Liver (tissue), 7 donors: ENCODE measurements at regions not wholly inside any gene's neighbourhood (a gene's known extent, or its start where the extent isn't known, plus 50 kb on each side); places are given as distances from the start of the nearest gene placed in this dataset.

Source experiments
- DNase-seq: peaks from one replicate; pipeline ENCODE4 v3.0.0-alpha.2; 2017; ENCODE audit warnings: low spot score
- H3K27ac ChIP-seq, 2 donors: one replicate each; pipeline ENCODE4 v1.7.0; 2013; ENCODE audit warnings: inconsistent platforms in 2 of 2, low read length in 2 of 2, control low read depth in 1 of 2, low read depth in 1 of 2, mild to moderate bottlenecking in 1 of 2
- H3K27me3 ChIP-seq, 4 donors: one replicate each; pipeline versions ENCODE4 v1.6.1 to v1.7.0; 2013; ENCODE audit warnings: low read length in 3 of 4, inconsistent platforms in 1 of 4, mild to moderate bottlenecking in 1 of 4, moderate library complexity in 1 of 4; ENCODE audit not compliant: control insufficient read depth in 4 of 4, insufficient read depth in 4 of 4
- H3K36me3 ChIP-seq, 4 donors: one replicate each; pipeline versions ENCODE4 v1.6.1 to v1.7.0; 2013; ENCODE audit warnings: low read length in 3 of 4, mild to moderate bottlenecking in 3 of 4, low read depth in 1 of 4, moderate library complexity in 1 of 4; ENCODE audit not compliant: control insufficient read depth in 4 of 4, insufficient read depth in 3 of 4
- H3K4me1 ChIP-seq, 4 donors: one replicate each; pipeline versions ENCODE4 v1.6.1 to v1.7.0; 2013; ENCODE audit warnings: low read length in 3 of 4, mild to moderate bottlenecking in 3 of 4, moderate library complexity in 1 of 4; ENCODE audit not compliant: control insufficient read depth in 4 of 4, insufficient read depth in 4 of 4
- H3K4me3 ChIP-seq, 3 donors: one replicate each; pipeline versions ENCODE4 v1.6.1 to v1.7.0; 2013; ENCODE audit warnings: low read length in 3 of 3, control low read depth in 1 of 3, low read depth in 1 of 3, mild to moderate bottlenecking in 1 of 3
- H3K9ac ChIP-seq, 2 donors: one replicate each; pipeline ENCODE4 v1.7.0; 2013; ENCODE audit warnings: low read length in 2 of 2, mild to moderate bottlenecking in 2 of 2, moderate library complexity in 2 of 2, control low read depth in 1 of 2, low read depth in 1 of 2
- H3K9me3 ChIP-seq, 4 donors: one replicate each; pipeline versions ENCODE4 v1.6.1 to v1.7.0; 2013; ENCODE audit warnings: low read length in 3 of 4; ENCODE audit not compliant: control insufficient read depth in 4 of 4
- FOXA2 ChIP-seq: IDR thresholded peaks from 2 replicates; pipeline ENCODE4 v1.6.1; 2016; ENCODE audit warnings: antibody characterized with exemption
- GABPA ChIP-seq, 2 donors: IDR thresholded peaks in 1 of 2; conservative IDR thresholded peaks in 1 of 2; 2 replicates each; pipeline ENCODE4 v1.6.1; 2016; ENCODE audit warnings: antibody characterized with exemption in 2 of 2, mild to moderate bottlenecking in 1 of 2, moderate library complexity in 1 of 2
- HNF4A ChIP-seq, 2 donors: conservative IDR thresholded peaks; 2 replicates each; pipeline ENCODE4 v1.6.1; 2016; ENCODE audit warnings: antibody characterized with exemption in 2 of 2, mild to moderate bottlenecking in 2 of 2
- NR2F2 ChIP-seq: IDR thresholded peaks from 2 replicates; pipeline ENCODE4 v1.6.1; 2016; ENCODE audit warnings: antibody characterized with exemption
- RAD21 ChIP-seq, 2 donors: IDR thresholded peaks; 2 replicates each; pipeline ENCODE4 v1.6.1; 2016; ENCODE audit warnings: antibody characterized with exemption in 2 of 2, mild to moderate bottlenecking in 2 of 2
- RXRA ChIP-seq, 2 donors: IDR thresholded peaks; 2 replicates each; pipeline ENCODE4 v1.6.1; 2017 to 2018; ENCODE audit warnings: antibody characterized with exemption in 2 of 2, mild to moderate bottlenecking in 1 of 2
- SP1 ChIP-seq: IDR thresholded peaks from 2 replicates; pipeline ENCODE4 v1.6.1; 2018; ENCODE audit warnings: antibody characterized with exemption, mild to moderate bottlenecking
- TAF1 ChIP-seq: conservative IDR thresholded peaks from 2 replicates; pipeline ENCODE4 v1.6.1; 2016; ENCODE audit warnings: antibody characterized with exemption, mild to moderate bottlenecking
- YY1 ChIP-seq: IDR thresholded peaks from 2 replicates; pipeline ENCODE4 v1.6.1; 2016; ENCODE audit warnings: antibody characterized with exemption, mild to moderate bottlenecking
- WGBS: extraction: QIAGEN DNeasy Blood & Tissue Kit; methylation state at CpG from one replicate; pipeline ENCODE4 v1.1.7; 2013; 5-methylcytosine and 5-hydroxymethylcytosine counted together
- TF ChIP-seq, protein P1 (sequence below): IDR thresholded peaks from 2 replicates; pipeline ENCODE4 v1.6.1; 2016; ENCODE audit warnings: antibody characterized with exemption, mild to moderate bottlenecking
- TF ChIP-seq, protein P2 (sequence below): IDR thresholded peaks from 2 replicates; pipeline ENCODE4 v1.6.1; 2016; ENCODE audit warnings: antibody characterized with exemption
- donor health status: healthy.
- donor health status: healthy.
- donor health status: healthy.
- donor health status: healthy.

DNA sequence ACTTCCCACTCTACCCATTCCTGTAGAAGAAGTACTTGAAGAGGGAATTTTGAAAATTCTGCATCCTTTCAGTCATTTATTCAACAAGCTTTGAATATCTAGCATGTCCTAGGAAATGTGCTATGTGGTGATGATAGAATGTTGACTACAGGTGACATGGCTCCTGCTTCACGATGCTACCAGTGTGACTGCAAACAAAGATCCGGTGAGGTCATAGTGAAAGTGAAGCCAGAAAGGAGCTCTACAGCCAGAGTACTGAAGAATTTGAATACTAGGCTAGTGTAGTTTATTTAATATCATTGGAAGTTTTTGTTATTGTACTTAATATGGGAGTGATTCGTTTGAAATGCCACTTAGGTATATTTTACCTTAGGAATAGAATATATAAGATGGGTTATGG is 348.1 kb downstream of the TFEC start:
- Histone ChIP-seq H3K27ac (no peak overlapping the region), H3K4me3 (no peak overlapping the region), H3K27me3 (no peaks in the 10 kb centered on the region), H3K9me3 (no peaks in the 10 kb centered on the region), H3K4me1 (peaks cover 5 to 21% (median 18%) of the 10 kb centered on the region in 4 donors), H3K9ac (no peak overlapping the region), H3K36me3 (no peaks in the 10 kb centered on the region)
- WGBS: 52% methylated on average over 3 of the region's 3 CpGs
- DNase-seq: no peak
- TF ChIP-seq RAD21 (IDR thresholded peaks at IDR 0.05) (no peak), FOXA2 (no peak), TAF1 (no peak), RXRA (IDR thresholded peaks at IDR 0.05) (no peak), GABPA (IDR thresholded peaks at IDR 0.05 in 1 of 2, conservative IDR thresholded peaks at IDR 0.05 in 1 of 2) (no peak), YY1 (no peak)
- TF ChIP-seq, protein P1, sequence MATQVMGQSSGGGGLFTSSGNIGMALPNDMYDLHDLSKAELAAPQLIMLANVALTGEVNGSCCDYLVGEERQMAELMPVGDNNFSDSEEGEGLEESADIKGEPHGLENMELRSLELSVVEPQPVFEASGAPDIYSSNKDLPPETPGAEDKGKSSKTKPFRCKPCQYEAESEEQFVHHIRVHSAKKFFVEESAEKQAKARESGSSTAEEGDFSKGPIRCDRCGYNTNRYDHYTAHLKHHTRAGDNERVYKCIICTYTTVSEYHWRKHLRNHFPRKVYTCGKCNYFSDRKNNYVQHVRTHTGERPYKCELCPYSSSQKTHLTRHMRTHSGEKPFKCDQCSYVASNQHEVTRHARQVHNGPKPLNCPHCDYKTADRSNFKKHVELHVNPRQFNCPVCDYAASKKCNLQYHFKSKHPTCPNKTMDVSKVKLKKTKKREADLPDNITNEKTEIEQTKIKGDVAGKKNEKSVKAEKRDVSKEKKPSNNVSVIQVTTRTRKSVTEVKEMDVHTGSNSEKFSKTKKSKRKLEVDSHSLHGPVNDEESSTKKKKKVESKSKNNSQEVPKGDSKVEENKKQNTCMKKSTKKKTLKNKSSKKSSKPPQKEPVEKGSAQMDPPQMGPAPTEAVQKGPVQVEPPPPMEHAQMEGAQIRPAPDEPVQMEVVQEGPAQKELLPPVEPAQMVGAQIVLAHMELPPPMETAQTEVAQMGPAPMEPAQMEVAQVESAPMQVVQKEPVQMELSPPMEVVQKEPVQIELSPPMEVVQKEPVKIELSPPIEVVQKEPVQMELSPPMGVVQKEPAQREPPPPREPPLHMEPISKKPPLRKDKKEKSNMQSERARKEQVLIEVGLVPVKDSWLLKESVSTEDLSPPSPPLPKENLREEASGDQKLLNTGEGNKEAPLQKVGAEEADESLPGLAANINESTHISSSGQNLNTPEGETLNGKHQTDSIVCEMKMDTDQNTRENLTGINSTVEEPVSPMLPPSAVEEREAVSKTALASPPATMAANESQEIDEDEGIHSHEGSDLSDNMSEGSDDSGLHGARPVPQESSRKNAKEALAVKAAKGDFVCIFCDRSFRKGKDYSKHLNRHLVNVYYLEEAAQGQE: no peak
- TF ChIP-seq, protein P2, sequence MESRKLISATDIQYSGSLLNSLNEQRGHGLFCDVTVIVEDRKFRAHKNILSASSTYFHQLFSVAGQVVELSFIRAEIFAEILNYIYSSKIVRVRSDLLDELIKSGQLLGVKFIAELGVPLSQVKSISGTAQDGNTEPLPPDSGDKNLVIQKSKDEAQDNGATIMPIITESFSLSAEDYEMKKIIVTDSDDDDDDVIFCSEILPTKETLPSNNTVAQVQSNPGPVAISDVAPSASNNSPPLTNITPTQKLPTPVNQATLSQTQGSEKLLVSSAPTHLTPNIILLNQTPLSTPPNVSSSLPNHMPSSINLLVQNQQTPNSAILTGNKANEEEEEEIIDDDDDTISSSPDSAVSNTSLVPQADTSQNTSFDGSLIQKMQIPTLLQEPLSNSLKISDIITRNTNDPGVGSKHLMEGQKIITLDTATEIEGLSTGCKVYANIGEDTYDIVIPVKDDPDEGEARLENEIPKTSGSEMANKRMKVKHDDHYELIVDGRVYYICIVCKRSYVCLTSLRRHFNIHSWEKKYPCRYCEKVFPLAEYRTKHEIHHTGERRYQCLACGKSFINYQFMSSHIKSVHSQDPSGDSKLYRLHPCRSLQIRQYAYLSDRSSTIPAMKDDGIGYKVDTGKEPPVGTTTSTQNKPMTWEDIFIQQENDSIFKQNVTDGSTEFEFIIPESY: no peak

DNA sequence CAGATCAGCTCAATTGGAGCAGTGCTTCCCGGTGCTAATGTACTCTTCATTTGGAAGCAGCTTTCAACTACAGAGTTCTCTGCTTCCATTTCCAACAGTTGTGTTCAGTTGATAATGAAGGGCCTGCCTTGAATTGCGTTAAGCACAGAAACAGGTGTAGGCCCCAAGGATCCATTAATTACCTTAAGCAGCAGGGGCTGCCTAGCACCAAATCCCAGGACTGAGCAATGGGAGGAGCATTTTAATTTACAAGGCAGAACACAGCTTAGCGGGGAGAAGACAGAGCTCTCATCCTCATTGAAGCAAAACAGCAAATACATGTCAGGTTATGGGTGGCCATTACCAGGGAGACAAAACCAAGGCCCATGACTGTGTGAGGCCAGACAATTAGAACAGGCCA is 349.6 kb downstream of the TFEC start:
- WGBS: 95% methylated on average over 3 of the region's 3 CpGs
- Histone ChIP-seq H3K9me3 (no peaks in the 10 kb centered on the region), H3K9ac (no peak overlapping the region)

More for the DNA sequence above, 349.6 kb downstream of the TFEC start:
- DNase-seq: no peak
- peaks cover 5 to 35% (median 33%) of the 10 kb centered on the region in 4 donors for H3K4me1 ChIP-seq
- no peaks in the 10 kb centered on the region for H3K27me3 ChIP-seq
- H3K27ac ChIP-seq: no peak overlapping the region
- TF ChIP-seq NR2F2 (no peak), YY1 (no peak), HNF4A (conservative IDR thresholded peaks at IDR 0.05) (no peak), RXRA (IDR thresholded peaks at IDR 0.05) (no peak), SP1 (no peak)
- TF ChIP-seq, protein P1: no peak
- no peaks in the 10 kb centered on the region for H3K36me3 ChIP-seq
- no peak overlapping the region for H3K4me3 ChIP-seq
